ENCODE measurements at regions not wholly inside any gene's neighbourhood (a gene's known extent, or its start where the extent isn't known, plus 50 kb on each side); places are given as distances from the start of the nearest gene placed in this dataset.
A peak's percentile ranks its signal among the peaks of the same experiment; 100 is the strongest.

GRCh38 chr6:102798636-102799035 lies 1405.1 kb downstream of the GRIK2 start:
- Histone ChIP-seq H3K27ac (no peak overlapping the region), H3K4me1 (no peaks in the 10 kb centered on the region), H3K36me3 (no peaks in the 10 kb centered on the region), H3K4me3 (no peak overlapping the region), H3K9me3 (no peaks in the 10 kb centered on the region), H3K27me3 (no peaks in the 10 kb centered on the region)
- DNase-seq (no peak), ATAC-seq (peak in 1 of 4 donors; percentile 22)
- WGBS (ENCODE audit: insufficient coverage, low coverage, low lambda C conversion rate, missing lambda C conversion rate), result 1% methylated on average over 11 of the region's 13 CpGs
- intact Hi-C loops (cut with DNase I), result no loop called here
- TF ChIP-seq, protein P1, sequence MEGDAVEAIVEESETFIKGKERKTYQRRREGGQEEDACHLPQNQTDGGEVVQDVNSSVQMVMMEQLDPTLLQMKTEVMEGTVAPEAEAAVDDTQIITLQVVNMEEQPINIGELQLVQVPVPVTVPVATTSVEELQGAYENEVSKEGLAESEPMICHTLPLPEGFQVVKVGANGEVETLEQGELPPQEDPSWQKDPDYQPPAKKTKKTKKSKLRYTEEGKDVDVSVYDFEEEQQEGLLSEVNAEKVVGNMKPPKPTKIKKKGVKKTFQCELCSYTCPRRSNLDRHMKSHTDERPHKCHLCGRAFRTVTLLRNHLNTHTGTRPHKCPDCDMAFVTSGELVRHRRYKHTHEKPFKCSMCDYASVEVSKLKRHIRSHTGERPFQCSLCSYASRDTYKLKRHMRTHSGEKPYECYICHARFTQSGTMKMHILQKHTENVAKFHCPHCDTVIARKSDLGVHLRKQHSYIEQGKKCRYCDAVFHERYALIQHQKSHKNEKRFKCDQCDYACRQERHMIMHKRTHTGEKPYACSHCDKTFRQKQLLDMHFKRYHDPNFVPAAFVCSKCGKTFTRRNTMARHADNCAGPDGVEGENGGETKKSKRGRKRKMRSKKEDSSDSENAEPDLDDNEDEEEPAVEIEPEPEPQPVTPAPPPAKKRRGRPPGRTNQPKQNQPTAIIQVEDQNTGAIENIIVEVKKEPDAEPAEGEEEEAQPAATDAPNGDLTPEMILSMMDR (IDR thresholded peaks at IDR 0.05), result no peak
- TF ChIP-seq POLR2A (IDR thresholded peaks at IDR 0.05), result no peak

GRCh38 chr6:102793752-102794151 lies 1400.2 kb downstream of the GRIK2 start:
- H3K4me3 ChIP-seq, result no peak overlapping the region
- H3K36me3 ChIP-seq, result no peaks in the 10 kb centered on the region
- intact Hi-C loops (cut with DNase I), result no loop called here
- DNase-seq, result no peak
- no peak for ATAC-seq
- H3K4me1 ChIP-seq, result no peaks in the 10 kb centered on the region
- WGBS (ENCODE audit: insufficient coverage, low coverage, low lambda C conversion rate, missing lambda C conversion rate), result 23% methylated on average over 1 of the region's 1 CpG
- TF ChIP-seq, protein P1 (IDR thresholded peaks at IDR 0.05), result no peak
- no peak for TF ChIP-seq POLR2A (IDR thresholded peaks at IDR 0.05)
- no peaks in the 10 kb centered on the region for H3K27me3 ChIP-seq
- H3K27ac ChIP-seq, result no peak overlapping the region
- H3K9me3 ChIP-seq, result no peaks in the 10 kb centered on the region

DNA sequence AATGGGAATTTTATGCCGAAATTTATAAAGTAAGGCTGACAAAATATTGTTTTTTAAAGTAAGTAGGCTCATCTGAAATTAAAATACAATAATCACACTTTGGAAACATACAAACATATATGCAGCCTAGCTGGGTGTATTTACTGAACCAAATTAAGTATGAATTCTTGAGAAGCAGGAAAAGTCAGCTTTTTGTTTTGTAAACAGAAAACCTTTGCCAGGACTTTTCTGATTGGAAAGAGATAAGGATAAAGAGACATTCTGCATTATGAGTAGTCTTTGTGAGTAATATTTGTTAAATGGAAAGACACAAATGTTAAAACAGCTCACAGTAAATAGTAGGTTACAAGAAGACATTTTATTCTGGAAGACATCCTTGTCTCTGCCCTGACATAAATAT lies 1380.8 kb downstream of the GRIK2 start:
- H3K9me3 ChIP-seq, result no peaks in the 10 kb centered on the region
- intact Hi-C loops (cut with DNase I), result no loop called here
- H3K4me3 ChIP-seq, result no peak overlapping the region
- ATAC-seq (no peak), DNase-seq (no peak)
- H3K27ac ChIP-seq, result no peak overlapping the region
- 25% methylated on average over 1 of the region's 1 CpG for WGBS (ENCODE audit: insufficient coverage, low coverage, low lambda C conversion rate, missing lambda C conversion rate)
- no peaks in the 10 kb centered on the region for H3K4me1 ChIP-seq
- TF ChIP-seq, protein P1 (IDR thresholded peaks at IDR 0.05), result no peak
- TF ChIP-seq POLR2A (IDR thresholded peaks at IDR 0.05), result no peak
- H3K27me3 ChIP-seq, result no peaks in the 10 kb centered on the region
- H3K36me3 ChIP-seq, result no peaks in the 10 kb centered on the region

GRCh38 chr6:102773636-102774035 lies 1380.1 kb downstream of the GRIK2 start:
- H3K4me3 ChIP-seq, result no peak overlapping the region
- intact Hi-C loops (cut with DNase I), result no loop called here
- WGBS (ENCODE audit: insufficient coverage, low coverage, low lambda C conversion rate, missing lambda C conversion rate), result 70% methylated on average over 2 of the region's 2 CpGs

More at GRCh38 chr6:102773636-102774035, 1380.1 kb downstream of the GRIK2 start:
- H3K4me1 ChIP-seq, result no peaks in the 10 kb centered on the region
- no peaks in the 10 kb centered on the region for H3K9me3 ChIP-seq
- H3K27ac ChIP-seq, result no peak overlapping the region
- ATAC-seq (no peak), DNase-seq (no peak)
- H3K36me3 ChIP-seq, result no peaks in the 10 kb centered on the region
- no peaks in the 10 kb centered on the region for H3K27me3 ChIP-seq
- TF ChIP-seq POLR2A (IDR thresholded peaks at IDR 0.05), result no peak
- TF ChIP-seq, protein P1 (IDR thresholded peaks at IDR 0.05), result no peak
